NOMO-1 treated with DMSO at 0.1 percent for 48 hours (cell line): ENCODE measurements at regions not wholly inside any gene's neighbourhood (a gene's known extent, or its start where the extent isn't known, plus 50 kb on each side); places are given as distances from the start of the nearest gene placed in this dataset.
"Not testable (repeated sequence)": the region's sequence is repeated elsewhere in the genome, so short reads cannot be mapped to it uniquely, and the experiment has no call there.

Experiments
- DNase-seq: peaks from one replicate; lab custom pipeline; 2025; ENCODE audit not compliant: unreplicated experiment; lab: John Stamatoyannopoulos, UW

DNA sequence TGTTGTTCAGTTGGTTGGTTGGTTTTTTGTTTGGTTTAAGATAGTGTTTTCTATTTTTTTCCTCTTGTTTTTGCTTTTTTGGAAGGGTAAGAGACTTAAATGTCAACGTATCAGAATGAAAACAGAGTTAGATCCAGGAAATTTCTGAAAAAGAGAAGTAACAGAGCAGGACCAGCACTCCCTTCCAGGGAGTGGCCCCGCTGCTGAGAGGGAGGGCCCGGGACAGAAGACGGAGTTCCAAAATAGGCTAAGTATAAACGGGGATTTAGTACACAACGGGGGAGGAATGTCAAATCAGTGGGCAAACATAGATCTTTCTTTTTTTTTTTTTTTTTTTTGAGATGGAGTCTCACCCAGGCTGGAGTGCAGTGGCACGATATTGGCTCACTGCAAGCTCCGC lies 92.7 kb upstream of the RUFY1 start:
- no peak for DNase-seq

DNA sequence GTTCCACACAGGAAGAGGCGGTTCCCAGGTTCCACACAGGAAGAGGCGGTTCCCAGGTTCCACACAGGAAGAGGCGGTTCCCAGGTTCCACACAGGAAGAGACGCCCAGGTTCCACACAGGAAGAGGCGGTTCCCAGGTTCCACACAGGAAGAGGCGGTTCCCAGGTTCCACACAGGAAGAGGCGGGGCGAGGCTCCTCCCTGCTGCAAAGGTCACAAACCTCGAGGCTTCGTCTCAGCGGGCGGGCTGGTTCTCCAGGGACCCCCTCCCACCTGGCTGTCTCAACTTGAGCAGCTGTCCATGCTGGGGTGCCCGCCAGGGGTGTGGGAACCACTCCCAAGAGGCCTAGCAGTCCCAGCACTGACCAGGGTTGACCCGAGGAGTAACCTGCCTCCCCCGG lies 94.3 kb upstream of the RUFY1 start:
- not testable (repeated sequence) for DNase-seq

DNA sequence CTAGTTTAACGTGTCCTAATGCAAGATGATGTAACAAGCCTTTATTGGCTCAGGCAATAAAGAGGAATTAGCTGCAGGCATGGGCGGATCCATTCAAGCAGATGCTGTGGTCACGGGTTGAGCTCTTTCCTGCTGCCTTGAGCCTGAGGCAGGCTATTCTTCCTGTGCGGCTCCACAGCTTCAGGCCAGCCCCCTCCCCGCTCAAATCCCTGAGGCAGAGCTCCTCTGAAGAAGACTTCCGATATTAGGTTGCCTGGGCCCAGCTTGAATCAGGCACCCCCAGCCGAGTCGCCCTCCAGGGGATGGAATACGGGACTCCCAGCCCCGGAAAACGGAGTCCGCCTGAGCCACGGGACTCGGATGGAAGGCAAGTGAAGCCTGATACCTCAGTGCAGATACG lies 95.0 kb upstream of the RUFY1 start:
- DNase-seq = no peak

DNA sequence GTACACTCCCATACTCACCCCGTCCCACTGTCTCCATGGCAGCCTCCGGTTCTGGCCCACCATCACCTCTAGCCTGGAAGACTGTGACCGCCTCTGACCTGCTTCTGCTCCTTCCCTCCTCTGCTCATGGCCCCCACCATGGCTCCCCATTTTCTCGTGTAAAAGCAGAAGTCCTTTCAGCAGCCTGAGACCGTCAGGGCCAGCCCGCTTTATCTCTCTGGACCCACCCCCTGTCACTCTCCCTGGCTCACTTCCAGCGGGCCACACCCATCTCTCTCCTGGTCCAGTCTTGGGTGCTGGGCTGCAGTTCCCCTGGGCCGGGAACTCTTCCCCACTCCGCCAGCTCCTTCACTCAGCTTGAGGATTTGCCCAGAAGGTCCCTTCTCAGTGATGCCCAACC lies 96.0 kb upstream of the RUFY1 start:
- no peak for DNase-seq

DNA sequence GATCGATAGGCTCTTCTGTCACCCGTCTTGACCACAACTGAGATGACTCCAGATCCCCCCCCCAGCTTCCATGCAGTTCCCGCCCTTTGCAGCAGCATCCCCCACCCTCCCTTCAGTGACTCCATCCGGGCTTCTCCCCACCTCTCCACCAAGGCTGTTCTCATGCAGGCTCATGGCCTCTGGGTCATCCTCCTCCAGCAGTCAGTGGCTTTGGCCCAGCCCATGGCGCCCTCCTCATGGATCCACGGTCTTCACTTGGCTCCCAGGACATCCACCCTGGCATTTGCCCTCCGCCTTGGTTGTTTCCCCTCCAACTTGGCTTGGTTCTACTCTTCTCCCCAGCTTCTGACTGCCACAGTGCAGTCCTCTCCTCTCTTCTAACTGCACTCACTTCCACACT lies 96.7 kb upstream of the RUFY1 start:
- no peak for DNase-seq

DNA sequence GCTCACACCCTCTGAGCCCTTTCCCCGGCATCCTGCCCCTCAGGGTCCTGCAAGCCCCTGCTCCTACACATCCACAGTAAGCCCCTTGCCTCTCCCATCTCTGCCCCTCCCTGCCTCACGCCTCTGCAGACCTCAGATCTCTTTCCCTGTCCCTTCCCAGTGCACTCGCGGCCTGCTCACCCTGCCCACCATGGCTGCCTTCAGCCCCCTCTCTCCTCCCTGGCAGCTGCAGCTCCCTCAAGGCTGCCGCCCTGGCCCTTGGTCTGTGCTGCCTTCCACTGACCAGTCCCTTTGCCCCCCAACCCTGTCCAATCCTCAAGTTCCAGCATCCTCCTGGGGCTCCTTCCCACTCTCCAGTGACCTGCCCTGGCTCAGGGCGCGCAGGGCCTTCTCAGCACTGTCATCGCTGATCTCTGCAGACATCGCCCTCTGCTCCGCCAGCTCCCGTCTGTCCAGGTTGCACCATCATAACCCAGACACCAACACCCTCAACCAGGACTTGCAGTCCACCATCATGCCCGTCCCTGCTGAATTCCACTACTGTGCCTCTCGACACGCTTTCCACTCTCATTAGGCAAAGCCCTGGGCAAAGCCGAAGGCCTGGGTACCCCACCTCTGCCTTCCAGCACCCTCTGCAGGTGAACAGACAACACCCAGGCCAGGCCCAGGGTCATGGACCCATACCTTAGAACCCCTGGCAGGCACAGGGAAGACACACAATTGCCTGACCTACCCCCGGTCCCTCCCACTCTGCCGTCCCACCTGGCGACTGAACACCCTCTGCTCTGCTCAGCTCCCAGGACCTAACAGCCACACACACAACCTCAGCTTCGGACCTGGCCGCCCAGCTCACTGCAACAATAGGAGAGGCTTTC lies 97.8 kb upstream of the RUFY1 start:
- no peak for DNase-seq

DNA sequence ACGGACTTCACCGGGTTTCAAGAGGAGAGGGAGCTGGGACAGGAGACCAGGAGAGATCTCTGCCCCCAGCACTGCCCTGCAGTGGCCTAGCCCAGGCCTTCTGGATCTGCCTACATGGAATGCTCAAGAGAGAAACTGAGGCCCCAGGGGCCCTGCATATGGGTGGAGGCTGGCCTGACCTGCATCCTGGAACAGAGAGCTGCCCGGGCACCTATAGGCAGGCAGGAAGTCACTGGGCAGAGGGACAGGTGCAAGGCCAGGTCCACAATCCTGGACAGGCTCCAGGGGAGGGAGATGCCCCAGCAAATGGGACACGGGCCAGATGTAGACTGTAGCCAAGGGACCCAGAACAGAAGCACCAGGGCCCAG lies 98.5 kb upstream of the RUFY1 start:
- DNase-seq = no peak

DNA sequence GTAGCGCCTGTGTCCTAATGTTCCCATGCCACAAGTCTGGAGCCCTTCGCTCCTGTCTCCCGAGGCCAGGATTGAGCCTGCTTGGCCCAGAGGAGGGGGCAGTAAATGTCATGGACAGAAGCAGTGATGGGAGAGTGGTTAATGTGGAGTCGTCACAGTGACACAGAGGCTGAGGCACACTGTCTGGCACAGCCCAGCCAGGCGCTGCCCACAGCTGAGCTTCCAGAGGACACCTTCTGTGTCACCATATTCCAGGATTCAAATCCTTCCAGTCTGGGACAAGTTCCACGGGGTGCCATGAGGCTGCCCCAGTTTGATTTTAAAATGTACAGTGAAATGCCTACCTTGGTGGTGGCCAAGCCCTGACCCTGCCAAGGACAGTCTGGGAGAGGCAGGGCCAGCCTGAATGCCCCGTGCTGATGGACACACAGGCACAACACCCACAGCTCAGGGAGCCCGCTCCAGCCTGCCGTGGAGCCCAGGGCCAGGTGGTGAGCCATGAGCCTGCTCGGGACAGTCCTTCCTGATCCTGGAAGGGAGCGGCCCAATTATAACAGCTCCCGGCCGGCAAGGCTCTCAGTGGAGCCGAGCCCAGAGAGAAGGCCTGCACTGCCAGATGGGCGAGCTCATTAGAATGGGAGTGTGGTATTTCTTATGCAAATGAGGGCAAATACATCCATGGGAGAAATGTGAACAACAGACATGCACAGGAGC lies 99.1 kb upstream of the RUFY1 start:
- no peak for DNase-seq

DNA sequence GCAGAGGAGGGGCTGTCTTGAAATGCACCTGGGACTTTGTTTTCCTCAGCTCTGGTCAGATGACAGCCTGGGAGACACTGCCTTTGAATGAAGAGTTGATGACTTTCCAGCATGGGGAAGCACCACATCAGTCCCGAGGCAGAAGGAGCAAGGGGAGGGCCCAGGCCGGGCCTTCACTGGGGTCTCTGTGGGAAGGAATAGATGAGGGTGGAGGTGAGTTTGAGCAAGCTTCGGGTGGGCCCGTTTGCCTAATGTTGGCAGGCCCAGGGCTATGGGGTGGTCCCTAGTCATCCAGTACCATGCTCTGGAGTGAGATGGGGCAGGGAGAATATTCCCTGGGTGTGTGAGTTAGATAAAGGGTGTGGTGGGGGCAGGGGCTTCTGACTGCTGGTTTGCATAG lies 100.4 kb upstream of the RUFY1 start:
- DNase-seq = not testable (repeated sequence)

DNA sequence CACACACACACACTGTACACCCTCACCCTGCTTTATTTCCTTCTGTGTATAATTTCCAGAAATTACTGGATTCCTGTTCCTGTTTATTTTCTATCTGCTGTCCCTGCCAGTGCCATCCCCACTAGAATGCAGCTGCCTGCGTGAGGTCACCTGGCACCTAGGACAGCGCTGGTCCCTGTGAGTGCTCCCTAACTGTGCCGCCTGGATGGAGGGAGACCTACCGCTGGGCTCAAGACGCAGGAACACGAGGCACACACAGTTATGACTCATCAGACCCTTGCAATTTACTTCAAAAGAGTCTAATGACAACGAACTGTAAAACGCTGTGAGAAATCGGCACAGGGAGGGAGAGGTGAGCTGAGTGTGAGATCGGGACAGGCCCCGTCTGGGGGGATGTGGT lies 102.1 kb upstream of the RUFY1 start:
- DNase-seq = not testable (repeated sequence)

DNA sequence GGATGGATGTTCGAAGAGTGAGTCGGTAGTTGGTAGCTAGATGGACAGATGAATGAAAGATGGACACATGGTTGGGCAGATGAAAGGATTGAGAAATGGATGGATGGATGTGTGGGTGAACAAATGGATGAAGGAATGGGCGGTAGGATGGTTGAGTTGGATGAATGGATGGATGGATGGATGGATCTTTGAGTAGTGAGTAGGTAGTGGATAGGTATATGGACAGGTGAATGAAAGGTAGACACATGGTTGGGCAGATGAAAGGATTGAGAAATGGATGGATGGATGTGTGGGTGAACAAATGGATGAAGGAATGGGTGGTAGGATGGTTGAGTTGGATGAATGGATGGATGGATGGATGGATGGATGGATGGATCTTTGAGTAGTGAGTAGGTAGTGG lies 97.0 kb upstream of the ADAMTS2 start:
- not testable (repeated sequence) for DNase-seq

DNA sequence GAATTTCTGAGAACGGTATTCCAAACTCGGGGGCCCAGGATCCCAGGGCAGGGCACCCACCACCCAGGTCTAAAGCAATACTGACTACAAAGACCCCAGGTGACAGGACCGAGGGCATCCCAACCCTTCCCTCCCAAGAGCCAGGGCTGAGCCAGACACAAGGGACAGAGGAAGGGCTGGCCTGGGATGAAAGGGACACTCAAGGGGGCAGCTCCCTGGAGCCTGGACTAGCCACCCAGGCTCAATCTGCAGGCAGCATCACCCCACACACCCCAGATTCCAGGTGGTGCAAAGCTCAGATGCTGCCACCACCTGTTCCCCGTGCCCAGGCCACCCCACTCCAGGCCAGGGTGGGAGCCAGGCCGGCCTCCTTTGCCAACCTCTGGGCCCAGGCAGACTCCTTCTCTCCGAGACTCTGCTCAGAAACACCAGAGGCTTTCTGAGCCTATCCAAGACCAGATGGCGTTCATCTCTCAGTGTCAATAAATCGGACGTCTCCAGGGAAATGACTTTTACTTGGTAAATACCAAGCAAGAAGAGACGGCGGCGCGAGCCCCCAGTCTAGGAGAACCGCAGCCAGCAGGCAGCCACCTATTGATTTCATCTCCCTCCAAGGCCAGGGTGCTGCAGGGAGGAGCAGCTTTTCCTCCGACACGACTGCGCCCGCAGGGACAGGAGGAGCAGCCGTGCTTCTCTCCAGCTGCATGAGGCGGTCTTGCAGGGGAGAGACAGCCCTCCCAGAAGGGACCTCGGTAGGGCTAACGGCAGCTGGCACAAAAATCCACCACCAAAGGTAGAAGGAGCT lies 94.1 kb upstream of the ADAMTS2 start:
- no peak for DNase-seq

DNA sequence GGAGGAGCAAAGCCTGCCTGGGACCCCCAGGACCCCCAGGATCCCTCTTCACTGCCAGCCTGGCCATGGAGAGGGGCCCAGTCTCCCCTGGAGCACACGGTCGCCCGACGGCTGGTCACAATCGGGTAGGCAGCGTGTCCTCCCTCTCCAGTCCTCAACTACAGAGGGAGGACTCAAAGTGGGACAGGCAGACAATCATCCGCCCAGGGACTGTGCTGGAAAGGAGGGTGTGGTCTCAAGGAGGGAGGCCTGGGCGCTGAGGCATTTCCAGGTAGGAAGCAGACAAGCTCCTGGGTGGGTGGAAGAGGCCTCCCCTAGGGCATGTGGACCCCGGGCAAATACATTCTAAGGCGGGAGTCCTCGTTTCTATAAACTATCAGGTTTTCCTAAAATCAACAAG lies 93.2 kb upstream of the ADAMTS2 start:
- no peak for DNase-seq

DNA sequence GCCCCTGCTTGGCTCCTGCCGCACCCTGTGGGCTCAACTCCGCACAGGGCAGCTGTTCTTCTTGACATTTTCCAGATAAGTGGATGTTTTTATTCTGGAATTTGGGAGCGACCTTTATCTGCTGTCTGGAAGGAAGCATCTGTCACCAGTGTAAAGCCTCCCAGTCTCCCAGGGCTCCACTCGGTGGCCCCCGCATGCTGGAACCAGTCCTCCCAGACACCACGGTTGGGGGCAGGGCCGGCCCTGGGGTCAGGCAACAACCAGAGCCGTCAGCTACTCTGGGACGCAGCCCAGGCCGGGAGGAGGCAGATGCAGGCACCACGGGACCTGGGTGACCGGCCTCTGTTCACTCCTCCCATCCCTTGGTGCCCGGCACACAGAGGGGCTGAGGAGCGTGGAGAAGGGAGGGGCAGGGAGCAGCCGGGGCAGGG lies 92.8 kb upstream of the ADAMTS2 start:
- no peak for DNase-seq

DNA sequence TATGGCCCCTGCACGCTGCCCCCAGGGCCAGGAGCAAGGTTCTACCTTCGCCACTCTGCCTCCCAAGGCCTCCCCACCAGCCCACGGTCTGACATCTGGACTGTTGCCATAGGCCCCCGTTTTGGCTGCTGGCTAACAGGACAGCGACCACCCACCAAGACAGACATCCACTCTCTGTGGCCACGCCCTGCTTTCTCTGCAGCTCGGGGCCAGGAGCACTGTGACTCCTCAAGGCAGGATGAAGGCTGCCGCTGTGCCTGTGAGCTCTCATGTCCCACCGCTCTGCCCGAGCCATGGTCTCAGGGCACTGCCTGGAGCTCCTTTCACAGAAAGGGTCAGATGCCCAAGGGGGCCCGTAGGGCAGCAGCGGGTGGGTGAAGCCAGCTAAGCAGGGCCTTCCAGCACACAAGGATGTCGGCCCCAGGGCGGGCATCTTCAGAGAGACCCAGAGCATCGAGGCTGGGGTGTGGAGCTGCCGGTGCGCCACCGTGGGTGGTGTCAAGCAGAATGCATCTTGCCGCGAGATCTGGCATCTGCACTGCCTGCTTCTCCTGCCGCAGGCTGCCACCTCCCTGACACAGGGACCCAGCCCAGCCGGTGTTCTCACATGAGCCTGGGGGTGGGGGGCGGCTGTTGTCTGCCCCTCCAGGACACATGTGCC lies 92.2 kb upstream of the ADAMTS2 start:
- DNase-seq = no peak

DNA sequence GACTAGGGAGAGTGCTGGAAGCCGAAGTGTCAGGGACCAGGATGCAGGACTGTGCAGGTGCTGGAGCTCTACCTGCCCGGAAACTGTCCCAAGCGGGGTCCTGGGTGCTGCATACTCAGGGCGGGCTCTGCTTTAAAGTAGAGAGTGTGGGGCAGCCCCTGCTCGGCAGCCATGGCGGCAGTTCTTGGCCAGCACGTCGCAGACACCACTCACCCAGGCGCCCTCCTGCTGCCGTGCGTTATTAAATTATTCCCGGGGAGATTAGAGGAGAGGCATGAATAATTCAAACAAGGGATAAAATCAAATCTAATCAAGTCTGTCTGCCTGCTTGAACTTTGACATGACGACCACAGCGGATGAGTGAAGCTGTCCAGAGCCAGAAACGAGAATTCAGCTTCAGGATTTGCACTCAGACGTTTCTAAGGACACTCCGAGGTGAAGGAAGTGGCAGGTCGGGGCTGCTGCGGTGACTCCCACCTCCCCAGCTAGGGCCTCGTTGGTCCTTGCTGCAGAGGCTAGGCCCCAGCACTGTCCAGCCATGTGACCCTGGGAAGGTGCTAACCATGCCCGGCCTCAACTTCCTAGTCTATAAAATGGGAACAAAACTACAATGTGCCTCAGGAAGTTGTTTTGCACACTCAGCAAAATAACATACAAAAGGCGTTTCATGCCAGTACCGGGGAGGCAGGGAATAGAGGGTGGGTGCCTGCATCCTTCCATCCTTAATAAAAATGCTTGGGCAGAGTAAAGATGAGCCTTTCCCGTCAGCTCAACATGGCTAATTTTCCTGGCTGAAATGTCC lies 91.3 kb upstream of the ADAMTS2 start:
- DNase-seq = no peak

DNA sequence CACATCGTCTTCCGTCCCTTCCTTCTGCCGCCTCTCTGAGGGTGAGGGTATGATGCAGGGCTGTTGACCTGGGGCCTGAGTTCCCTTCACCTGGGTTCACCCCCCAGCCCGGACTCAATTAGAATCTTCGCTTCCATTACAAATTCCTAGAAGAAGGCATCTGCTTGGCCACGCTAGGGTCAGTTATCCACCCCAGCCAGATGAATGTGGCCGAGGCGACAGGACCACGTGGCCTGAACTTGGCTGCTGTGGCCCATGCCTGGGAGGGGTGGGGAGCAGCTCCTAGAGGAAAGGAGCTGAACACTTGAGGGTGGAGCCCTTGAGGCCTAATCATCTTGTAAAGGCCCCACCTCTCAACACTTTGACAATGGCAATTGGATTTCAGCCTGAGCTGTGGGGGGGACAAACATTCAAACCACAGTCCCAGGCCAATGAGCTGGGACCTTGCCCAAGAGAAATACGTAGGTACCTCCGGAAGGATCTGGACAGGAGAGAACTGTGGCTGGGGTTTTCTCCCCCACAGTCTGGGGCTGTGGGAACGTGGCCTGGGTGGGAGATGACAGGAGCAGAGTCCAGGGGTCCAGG lies 90.6 kb upstream of the ADAMTS2 start:
- no peak for DNase-seq

DNA sequence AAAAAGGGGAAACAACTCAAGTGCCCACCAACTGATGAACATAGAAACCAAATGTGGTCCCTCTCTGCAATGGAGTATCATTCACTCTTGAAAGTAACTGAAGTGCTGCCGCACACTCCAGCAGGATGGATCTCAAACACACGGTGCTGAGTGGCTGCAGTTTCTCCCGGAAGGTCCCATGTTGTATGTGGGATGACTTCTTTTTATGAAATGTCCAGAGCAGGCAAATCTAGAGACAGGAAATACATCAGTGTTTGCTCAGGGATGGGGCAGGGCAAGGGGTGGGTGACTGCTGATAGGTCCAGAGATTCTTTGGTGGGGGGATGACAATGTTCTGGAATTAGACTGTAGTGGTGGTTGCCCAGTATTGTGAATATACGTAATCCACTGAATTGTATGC lies 89.9 kb upstream of the ADAMTS2 start:
- no peak for DNase-seq

DNA sequence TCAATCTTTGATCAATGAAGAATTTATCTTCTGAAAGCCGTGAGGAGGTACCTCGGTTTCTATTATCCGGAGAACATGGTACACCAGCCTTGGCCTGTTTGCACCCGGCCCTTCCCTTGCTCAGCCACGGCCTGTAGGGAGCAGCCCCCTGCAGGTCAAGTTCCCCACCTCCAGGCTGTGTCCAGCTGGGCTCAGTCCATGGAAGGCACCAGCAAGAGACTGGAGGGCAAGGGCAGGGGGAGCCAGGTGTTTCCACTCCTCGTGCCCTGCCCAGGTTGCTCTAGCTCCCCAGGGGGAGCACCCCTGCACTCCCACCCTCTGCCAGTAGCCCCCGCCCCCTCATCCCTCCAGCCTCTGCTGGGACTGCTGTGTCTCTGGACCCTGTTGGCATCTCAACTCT lies 87.3 kb upstream of the ADAMTS2 start:
- DNase-seq = no peak

DNA sequence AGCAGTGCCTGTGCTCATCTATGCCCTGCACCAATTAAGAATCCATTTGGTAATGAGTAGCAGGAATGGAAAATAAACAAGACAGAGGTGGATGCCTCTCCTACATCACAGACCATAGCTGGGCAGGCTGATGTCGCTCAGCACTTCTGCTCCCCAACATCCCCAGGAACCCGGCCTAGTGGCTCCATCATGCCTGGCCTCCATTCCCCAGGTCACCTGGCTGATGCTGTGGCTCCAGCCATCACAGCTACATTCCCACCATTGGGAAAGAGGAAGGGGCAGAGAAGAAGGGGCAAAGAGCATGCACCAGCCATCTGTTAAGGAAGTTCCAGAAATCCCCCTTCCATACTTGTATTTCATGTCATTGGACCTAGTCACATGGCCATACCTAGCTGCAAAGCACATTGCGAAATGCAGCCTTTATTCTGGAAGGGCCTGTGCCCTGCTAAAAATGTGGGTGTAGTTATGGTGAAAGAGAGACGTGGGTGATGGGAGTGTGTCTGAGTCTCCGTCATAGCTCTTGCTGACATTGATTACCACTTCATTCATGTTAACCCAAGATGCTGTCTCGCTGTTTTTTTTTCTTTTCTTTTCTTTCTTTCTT lies 86.1 kb upstream of the ADAMTS2 start:
- DNase-seq = no peak
